K562 (cell line): ENCODE measurements at regions not wholly inside any gene's neighbourhood (a gene's known extent, or its start where the extent isn't known, plus 50 kb on each side); places are given as distances from the start of the nearest gene placed in this dataset.

Experiments
- ATAC-seq: fragments of 200-7000 bp; cut with Tn5 transposase; 3 replicates; pipeline ENCODE4 v1.9.1; 2020; ENCODE audit warnings: moderate library complexity
- BruUV-seq: library from RNA; stranded (reverse); fragments of 400-500 nt; replicated peaks from 2 replicates; lab custom pipeline; 2021; lab: Mats Ljungman, UMichigan
- CTCF ChIA-PET: fragments of 300-600 bp; formaldehyde crosslinking; extraction: SDS; loops from one replicate; lab custom pipeline; 2021; ENCODE audit warnings: low intra/inter-chr PET ratio; lab: Yijun Ruan, JAX
- POLR2A ChIA-PET: fragments of 300-600, 350-650 bp; sonication (Branson Sonifier 250); formaldehyde crosslinking; extraction: SDS; loops from one replicate; lab custom pipeline; 2021; ENCODE audit warnings: antibody characterized with exemption, inconsistent platforms; lab: Yijun Ruan, JAX
- DNase-seq, 4 experiments: peaks; one replicate each; pipeline versions ENCODE4 v3.0.0 to v3.0.0-alpha.2; 2011 to 2018; ENCODE audit warnings: low spot score in 3 of 4, mixed read lengths in 3 of 4; ENCODE audit errors: extremely low read depth in 1 of 4
- FAIRE-seq: peaks from 2 replicates; lab custom pipeline; 2011; peaks lifted over from hg19 to GRCh38; lab: Jason Lieb, UNC
- H2AFZ ChIP-seq: 2 replicates; pipeline ENCODE4 v1.6.0; 2011; ENCODE audit warnings: low read depth, low read length, control low read depth, inconsistent platforms
- H3K27ac ChIP-seq: fragments of 200-600 bp; 3 replicates; pipeline ENCODE4 v1.8.0; 2011; ENCODE audit warnings: low read depth, mild to moderate bottlenecking, control low read depth, inconsistent platforms, low read length, moderate library complexity, mixed read lengths; ENCODE audit errors: extremely low read depth
- H3K27me3 ChIP-seq, 2 experiments: fragments of 300-600 bp in 1 of 2; 2 replicates in 1 of 2; 3 replicates in 1 of 2; pipeline versions ENCODE4 v1.6.0 to v1.8.0; 2011; ENCODE audit warnings: inconsistent platforms in 2 of 2, low read length in 2 of 2, mild to moderate bottlenecking in 1 of 2, mixed read lengths in 1 of 2, moderate library complexity in 1 of 2; ENCODE audit not compliant: control insufficient read depth in 2 of 2, insufficient read depth in 2 of 2
- H3K36me3 ChIP-seq: fragments of 300-600 bp; 3 replicates; pipeline ENCODE4 v1.8.0; 2011; ENCODE audit warnings: mild to moderate bottlenecking, low read length, inconsistent platforms; ENCODE audit not compliant: control insufficient read depth, insufficient read depth
- H3K4me1 ChIP-seq, 2 experiments: fragments of 200-600 bp in 1 of 2; replicated peaks in 1 of 2; 2 replicates in 1 of 2; 3 replicates in 1 of 2; pipeline versions ENCODE4 v1.5.1 to v1.8.0; 2011; ENCODE audit warnings: inconsistent platforms in 2 of 2, low read length in 2 of 2, mild to moderate bottlenecking in 1 of 2, mixed read lengths in 1 of 2, moderate library complexity in 1 of 2; ENCODE audit not compliant: control insufficient read depth in 2 of 2, insufficient read depth in 2 of 2
- H3K4me2 ChIP-seq: 2 replicates; pipeline ENCODE4 v1.6.1; 2011; ENCODE audit warnings: low read length, control low read depth, inconsistent platforms, mixed read lengths; ENCODE audit not compliant: insufficient read depth
- H3K4me3 ChIP-seq: fragments of 200-600 bp; sonication (generic), shearing (Covaris generic); 2 replicates; pipeline ENCODE4 v1.5.1; 2016; ENCODE audit warnings: control low read depth, inconsistent platforms
- H3K79me2 ChIP-seq: fragments of 200-600 bp; 3 replicates; pipeline ENCODE4 v1.8.0; 2011; ENCODE audit warnings: low read length, inconsistent platforms; ENCODE audit not compliant: control insufficient read depth, insufficient read depth
- H3K9ac ChIP-seq, 2 experiments: 2 replicates each; pipeline versions ENCODE4 v1.6.0 to v1.6.1; 2011; ENCODE audit warnings: low read depth in 2 of 2, low read length in 2 of 2, control low read depth in 1 of 2, inconsistent platforms in 1 of 2, mild to moderate bottlenecking in 1 of 2, mixed read lengths in 1 of 2; ENCODE audit not compliant: insufficient read depth in 1 of 2
- H3K9me1 ChIP-seq: one replicate; pipeline ENCODE4 v1.6.0; 2011; ENCODE audit warnings: inconsistent platforms, mild to moderate bottlenecking, low read length, moderate library complexity; ENCODE audit not compliant: control insufficient read depth, insufficient read depth
- H3K9me3 ChIP-seq: replicated peaks from 2 replicates; pipeline ENCODE4 v1.5.1; 2011; ENCODE audit warnings: low read depth, low read length, inconsistent platforms; ENCODE audit not compliant: control insufficient read depth, insufficient read depth
- H4K20me1 ChIP-seq: replicated peaks from 2 replicates; pipeline ENCODE4 v1.6.1; 2011; ENCODE audit warnings: low read length, inconsistent platforms, mixed read lengths; ENCODE audit not compliant: control insufficient read depth, insufficient read depth
- ATF7 ChIP-seq: fragments of 450-650 bp; IDR thresholded peaks from 2 replicates; pipeline ENCODE4 v1.7.1; 2014; ENCODE audit warnings: mild to moderate bottlenecking, moderate library complexity
- CBFA2T2 ChIP-seq: fragments of 450-650 bp; conservative IDR thresholded peaks from 2 replicates; pipeline ENCODE4 v1.6.1; 2017; ENCODE audit warnings: mild to moderate bottlenecking
- EWSR1 ChIP-seq: fragments of 450-650 bp; IDR thresholded peaks from 2 replicates; pipeline ENCODE4 v1.6.1; 2018; ENCODE audit warnings: borderline replicate concordance, mild to moderate bottlenecking, low read depth, moderate library complexity; ENCODE audit not compliant: partially characterized antibody
- FOXA3 ChIP-seq, 2 experiments: fragments of 450-650 bp in 1 of 2; sonication (generic) in 1 of 2; formaldehyde crosslinking; IDR thresholded peaks in 1 of 2; conservative IDR thresholded peaks in 1 of 2; 2 replicates each; pipeline versions ENCODE4 v1.4.0 to v1.8.0; 2020 to 2022; ENCODE audit warnings: mild to moderate bottlenecking in 2 of 2, missing genetic modification reagents in 1 of 2
- HCFC1 ChIP-seq: IDR thresholded peaks from 2 replicates; pipeline ENCODE4 v1.6.1; 2012; ENCODE audit warnings: low read depth, low read length, improper control_type of control experiment
- NFYB ChIP-seq: IDR thresholded peaks from 2 replicates; pipeline ENCODE4 v1.6.1; 2011; ENCODE audit warnings: mild to moderate bottlenecking, moderate library complexity; ENCODE audit not compliant: insufficient read length; ENCODE audit errors: extremely low read depth
- OTX1 ChIP-seq: fragments of 450-650 bp; formaldehyde crosslinking; IDR thresholded peaks from 2 replicates; pipeline ENCODE4 v1.4.0; 2022; ENCODE audit warnings: mild to moderate bottlenecking
- PYGO2 ChIP-seq: fragments of 450-650 bp; IDR thresholded peaks from 2 replicates; pipeline ENCODE4 v1.6.1; 2016; ENCODE audit warnings: mild to moderate bottlenecking, missing genetic modification characterization, moderate library complexity, missing compliant biosample characterization
- RNF2 ChIP-seq: sonication (generic); IDR thresholded peaks from 2 replicates; pipeline ENCODE4 v1.6.1; 2016
- ZC3H4 ChIP-seq: sonication (generic); formaldehyde crosslinking; IDR thresholded peaks from 2 replicates; pipeline ENCODE4 v1.9.0; 2021; ENCODE audit warnings: missing genetic modification reagents, borderline replicate concordance
- ZKSCAN3 ChIP-seq: fragments of 250-450 bp; sonication (Bioruptor Pico); IDR thresholded peaks from 2 replicates; pipeline ENCODE4 v1.4.0; 2020
- ZNF12 ChIP-seq: sonication (generic); formaldehyde crosslinking; IDR thresholded peaks from 2 replicates; pipeline ENCODE4 v1.4.0; 2020; ENCODE audit warnings: mild to moderate bottlenecking, missing genetic modification reagents
- ZNF764 ChIP-seq: fragments of 250-450 bp; sonication (Bioruptor Pico); IDR thresholded peaks from 2 replicates; pipeline ENCODE4 v1.4.0; 2020; ENCODE audit warnings: low read depth, mild to moderate bottlenecking, moderate library complexity
- WGBS: fragments of 100-300 bp; shearing (Covaris generic); methylation state at CpG from one replicate; pipeline ENCODE4 v1.1.6; 2016; ENCODE audit warnings: low coverage, mixed read lengths; ENCODE audit not compliant: insufficient coverage; ENCODE audit errors: missing lambda C conversion rate; 5-methylcytosine and 5-hydroxymethylcytosine counted together
- in situ Hi-C: fragments of 300-500 bp; cut with MboI; formaldehyde crosslinking; loops from 4 replicates; pipeline ENCODE4 v1.15.0; 2018; ENCODE audit warnings: inconsistent platforms, mixed read lengths
- intact Hi-C: fragments of 100-400 bp; cut with micrococcal nuclease; formaldehyde crosslinking; loops from 2 replicates; pipeline ENCODE4 v1.14.2; 2022
- TF ChIP-seq, protein P1 (sequence below): fragments of 450-650 bp; IDR thresholded peaks from 2 replicates; pipeline ENCODE4 v1.7.1; 2018; ENCODE audit warnings: mild to moderate bottlenecking, low read depth; ENCODE audit not compliant: partially characterized antibody
- TF ChIP-seq, protein P2 (sequence below): sonication (generic); formaldehyde crosslinking; IDR thresholded peaks from 2 replicates; pipeline ENCODE4 v1.8.0; 2022; ENCODE audit warnings: mild to moderate bottlenecking, low read depth, missing genetic modification reagents
- TF ChIP-seq, protein P3 (sequence below): fragments of 450-650 bp; formaldehyde crosslinking; IDR thresholded peaks from 2 replicates; pipeline ENCODE4 v1.4.0; 2020; ENCODE audit warnings: mild to moderate bottlenecking, moderate library complexity
- TF ChIP-seq, protein P4 (sequence below): fragments of 450-650 bp; conservative IDR thresholded peaks from 2 replicates; pipeline ENCODE4 v1.6.1; 2016; ENCODE audit warnings: missing genetic modification characterization, low read depth, mild to moderate bottlenecking, missing compliant biosample characterization, moderate library complexity

DNA sequence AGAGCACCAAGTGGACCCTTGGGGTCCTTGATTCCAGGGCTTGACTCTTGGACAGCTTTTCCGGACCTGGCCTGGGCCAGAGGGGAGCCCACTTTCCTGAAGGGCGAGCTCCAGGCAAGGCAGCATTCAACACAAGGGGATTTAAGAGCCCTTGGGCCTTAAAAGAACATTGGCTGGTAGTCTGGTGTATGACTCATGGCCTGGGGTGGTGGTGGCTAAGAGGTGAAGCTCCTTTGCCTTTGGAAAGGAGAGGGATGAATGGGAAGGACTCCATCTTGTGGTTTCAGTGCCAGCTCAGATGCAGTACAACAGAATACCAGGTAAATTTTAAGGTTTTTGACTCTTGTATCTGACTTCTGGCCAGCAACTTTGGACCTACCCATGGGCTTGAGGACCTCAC is 760.7 kb downstream of the GRIK2 start (continued):
- TF ChIP-seq NFYB: no peak
- no peak for TF ChIP-seq PYGO2 (tag)
- TF ChIP-seq ZNF764 (CRISPR knock-in tag): no peak
- no peak for TF ChIP-seq RNF2

DNA sequence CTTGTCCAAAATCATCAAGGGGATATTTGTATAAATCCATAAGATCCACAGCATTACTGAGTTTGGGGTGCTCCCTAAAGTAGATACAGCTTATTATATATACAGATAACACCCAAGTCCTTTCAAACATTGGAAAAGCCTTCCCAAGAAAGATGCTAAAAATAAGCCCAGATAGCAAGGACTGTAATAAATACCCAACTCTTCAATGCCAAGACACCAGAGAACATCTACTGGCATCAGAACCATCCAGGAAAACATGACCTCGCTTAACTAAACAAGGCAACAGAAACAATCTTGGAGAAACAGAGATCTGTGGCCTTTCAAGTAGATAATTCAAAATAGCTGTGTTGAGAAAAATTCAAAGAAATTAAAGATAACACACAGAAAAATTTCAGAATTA is 761.4 kb downstream of the GRIK2 start:
- no peak for ATAC-seq
- WGBS: 0% methylated on average over 1 of the region's 1 CpG
- ChIA-PET POLR2A (no interaction called here), CTCF (no interaction called here)
- Histone ChIP-seq H3K4me3 (no peak overlapping the region), H4K20me1 (no peaks in the 10 kb centered on the region), H3K4me1 (no peaks in the 10 kb centered on the region), H3K9me1 (no peaks in the 10 kb centered on the region), H3K9ac (no peak overlapping the region), H3K79me2 (no peaks in the 10 kb centered on the region), H3K36me3 (no peaks in the 10 kb centered on the region), H3K27me3 (no peaks in the 10 kb centered on the region), H2AFZ (no peak overlapping the region), H3K4me2 (no peak overlapping the region), H3K9me3 (peaks cover 2% of the 10 kb centered on the region; the same call in 1 of the 2 replicates), H3K27ac (no peak overlapping the region)
- BruUV-seq: no TSS peak
- no peak for DNase-seq
- intact Hi-C loops: no loop called here
- in situ Hi-C loops: no loop called here
- no peak for FAIRE-seq
- TF ChIP-seq NFYB: no peak
- no peak for TF ChIP-seq OTX1 (CRISPR knock-in tag)
- no peak for TF ChIP-seq HCFC1
- TF ChIP-seq FOXA3 (CRISPR knock-in tag; conservative IDR thresholded peaks at IDR 0.05 in 1 of 2, IDR thresholded peaks at IDR 0.05 in 1 of 2): no peak
- TF ChIP-seq ATF7: no peak
- no peak for TF ChIP-seq ZNF12
- no peak for TF ChIP-seq ZKSCAN3 (CRISPR knock-in tag)
- TF ChIP-seq, protein P1, sequence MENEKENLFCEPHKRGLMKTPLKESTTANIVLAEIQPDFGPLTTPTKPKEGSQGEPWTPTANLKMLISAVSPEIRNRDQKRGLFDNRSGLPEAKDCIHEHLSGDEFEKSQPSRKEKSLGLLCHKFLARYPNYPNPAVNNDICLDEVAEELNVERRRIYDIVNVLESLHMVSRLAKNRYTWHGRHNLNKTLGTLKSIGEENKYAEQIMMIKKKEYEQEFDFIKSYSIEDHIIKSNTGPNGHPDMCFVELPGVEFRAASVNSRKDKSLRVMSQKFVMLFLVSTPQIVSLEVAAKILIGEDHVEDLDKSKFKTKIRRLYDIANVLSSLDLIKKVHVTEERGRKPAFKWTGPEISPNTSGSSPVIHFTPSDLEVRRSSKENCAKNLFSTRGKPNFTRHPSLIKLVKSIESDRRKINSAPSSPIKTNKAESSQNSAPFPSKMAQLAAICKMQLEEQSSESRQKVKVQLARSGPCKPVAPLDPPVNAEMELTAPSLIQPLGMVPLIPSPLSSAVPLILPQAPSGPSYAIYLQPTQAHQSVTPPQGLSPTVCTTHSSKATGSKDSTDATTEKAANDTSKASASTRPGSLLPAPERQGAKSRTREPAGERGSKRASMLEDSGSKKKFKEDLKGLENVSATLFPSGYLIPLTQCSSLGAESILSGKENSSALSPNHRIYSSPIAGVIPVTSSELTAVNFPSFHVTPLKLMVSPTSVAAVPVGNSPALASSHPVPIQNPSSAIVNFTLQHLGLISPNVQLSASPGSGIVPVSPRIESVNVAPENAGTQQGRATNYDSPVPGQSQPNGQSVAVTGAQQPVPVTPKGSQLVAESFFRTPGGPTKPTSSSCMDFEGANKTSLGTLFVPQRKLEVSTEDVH: no peak
- TF ChIP-seq CBFA2T2: no peak
- no peak for TF ChIP-seq EWSR1
- TF ChIP-seq, protein P2, sequence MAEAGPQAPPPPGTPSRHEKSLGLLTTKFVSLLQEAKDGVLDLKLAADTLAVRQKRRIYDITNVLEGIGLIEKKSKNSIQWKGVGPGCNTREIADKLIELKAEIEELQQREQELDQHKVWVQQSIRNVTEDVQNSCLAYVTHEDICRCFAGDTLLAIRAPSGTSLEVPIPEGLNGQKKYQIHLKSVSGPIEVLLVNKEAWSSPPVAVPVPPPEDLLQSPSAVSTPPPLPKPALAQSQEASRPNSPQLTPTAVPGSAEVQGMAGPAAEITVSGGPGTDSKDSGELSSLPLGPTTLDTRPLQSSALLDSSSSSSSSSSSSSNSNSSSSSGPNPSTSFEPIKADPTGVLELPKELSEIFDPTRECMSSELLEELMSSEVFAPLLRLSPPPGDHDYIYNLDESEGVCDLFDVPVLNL: no peak
- TF ChIP-seq ZC3H4: no peak
- TF ChIP-seq, protein P3, sequence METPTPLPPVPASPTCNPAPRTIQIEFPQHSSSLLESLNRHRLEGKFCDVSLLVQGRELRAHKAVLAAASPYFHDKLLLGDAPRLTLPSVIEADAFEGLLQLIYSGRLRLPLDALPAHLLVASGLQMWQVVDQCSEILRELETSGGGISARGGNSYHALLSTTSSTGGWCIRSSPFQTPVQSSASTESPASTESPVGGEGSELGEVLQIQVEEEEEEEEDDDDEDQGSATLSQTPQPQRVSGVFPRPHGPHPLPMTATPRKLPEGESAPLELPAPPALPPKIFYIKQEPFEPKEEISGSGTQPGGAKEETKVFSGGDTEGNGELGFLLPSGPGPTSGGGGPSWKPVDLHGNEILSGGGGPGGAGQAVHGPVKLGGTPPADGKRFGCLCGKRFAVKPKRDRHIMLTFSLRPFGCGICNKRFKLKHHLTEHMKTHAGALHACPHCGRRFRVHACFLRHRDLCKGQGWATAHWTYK (CRISPR knock-in tag): no peak
- TF ChIP-seq, protein P4, sequence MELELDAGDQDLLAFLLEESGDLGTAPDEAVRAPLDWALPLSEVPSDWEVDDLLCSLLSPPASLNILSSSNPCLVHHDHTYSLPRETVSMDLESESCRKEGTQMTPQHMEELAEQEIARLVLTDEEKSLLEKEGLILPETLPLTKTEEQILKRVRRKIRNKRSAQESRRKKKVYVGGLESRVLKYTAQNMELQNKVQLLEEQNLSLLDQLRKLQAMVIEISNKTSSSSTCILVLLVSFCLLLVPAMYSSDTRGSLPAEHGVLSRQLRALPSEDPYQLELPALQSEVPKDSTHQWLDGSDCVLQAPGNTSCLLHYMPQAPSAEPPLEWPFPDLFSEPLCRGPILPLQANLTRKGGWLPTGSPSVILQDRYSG (tag): no peak
